Stimulated activated naive B cell treated with anti-CD40 and anti-IgM and Interleukin-4, amounts not matched to agents 10 μg/mL and 1 μg/mL and 100 μg/mL, for 72 hours (primary cell): ENCODE measurements at regions not wholly inside any gene's neighbourhood (a gene's known extent, or its start where the extent isn't known, plus 50 kb on each side); places are given as distances from the start of the nearest gene placed in this dataset.

Source experiments
- ATAC-seq, 2 donors: fragments of 150-1000 bp; cut with Tn5 transposase; replicated peaks; 2 replicates each; pipeline ENCODE4 v1.10.0; 2021; ENCODE audit warnings: moderate library complexity in 1 of 2
- DNase-seq: peaks from one replicate; pipeline ENCODE4 v3.0.0; 2021
- H3K27ac Mint-ChIP-seq: one replicate; pipeline ENCODE4 v1.8.0; 2022; ENCODE audit warnings: mild to moderate bottlenecking, mixed read lengths
- H3K27me3 Mint-ChIP-seq, 2 donors: one replicate each; pipeline ENCODE4 v1.8.0; 2022; ENCODE audit warnings: mixed read lengths in 2 of 2
- H3K36me3 Mint-ChIP-seq, 2 donors: one replicate each; pipeline ENCODE4 v1.8.0; 2022; ENCODE audit warnings: mixed read lengths in 2 of 2, mild to moderate bottlenecking in 1 of 2
- H3K4me1 Mint-ChIP-seq, 2 donors: one replicate each; pipeline ENCODE4 v1.8.0; 2022; ENCODE audit warnings: mixed read lengths in 2 of 2, mild to moderate bottlenecking in 1 of 2
- H3K4me3 Mint-ChIP-seq, 2 donors: one replicate each; pipeline ENCODE4 v1.8.0; 2022; ENCODE audit warnings: mild to moderate bottlenecking in 2 of 2, mixed read lengths in 2 of 2, moderate library complexity in 1 of 2
- H3K9me3 Mint-ChIP-seq, 2 donors: one replicate each; pipeline ENCODE4 v1.8.0; 2022; ENCODE audit warnings: mixed read lengths in 2 of 2, mild to moderate bottlenecking in 1 of 2

DNA sequence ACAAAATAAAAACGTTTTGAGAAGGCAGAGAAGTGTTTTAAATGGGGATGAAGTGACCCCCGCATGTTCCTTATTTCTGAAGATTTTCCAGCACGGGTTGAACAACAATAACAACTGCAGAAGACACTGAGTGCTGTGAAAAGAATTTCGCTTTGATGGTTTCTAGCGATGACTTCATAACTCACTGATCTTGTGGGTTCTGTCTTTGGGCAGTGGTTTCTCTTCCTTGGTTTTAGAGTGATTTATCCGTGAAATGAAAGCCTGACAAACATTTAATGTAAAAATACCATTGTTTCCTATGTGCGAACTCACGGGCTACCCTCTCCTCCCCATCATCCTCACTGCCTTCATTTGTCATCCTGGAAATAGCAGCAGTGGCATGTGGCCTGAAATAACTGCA lies 793.9 kb downstream of the QKI start:
- H3K27ac Mint-ChIP-seq = no peak overlapping the region
- no peaks in the 10 kb centered on the region for H3K27me3 Mint-ChIP-seq
- H3K4me3 Mint-ChIP-seq = no peak overlapping the region
- H3K4me1 Mint-ChIP-seq = no peaks in the 10 kb centered on the region
- peaks cover 5 to 8% of the 10 kb centered on the region in 2 donors for H3K9me3 Mint-ChIP-seq
- ATAC-seq = no peak
- no peaks in the 10 kb centered on the region for H3K36me3 Mint-ChIP-seq
- DNase-seq = no peak

- no peak for DNase-seq
- Mint-ChIP-seq H3K4me3 (no peak overlapping the region), H3K9me3 (peaks cover 5 to 8% of the 10 kb centered on the region in 2 donors), H3K27ac (no peak overlapping the region), H3K27me3 (no peaks in the 10 kb centered on the region), H3K36me3 (no peaks in the 10 kb centered on the region), H3K4me1 (no peaks in the 10 kb centered on the region)
- no peak for ATAC-seq
Observed at GRCh38 chr6:164206807-164207423, 792.4 kb downstream of the QKI start.

DNA sequence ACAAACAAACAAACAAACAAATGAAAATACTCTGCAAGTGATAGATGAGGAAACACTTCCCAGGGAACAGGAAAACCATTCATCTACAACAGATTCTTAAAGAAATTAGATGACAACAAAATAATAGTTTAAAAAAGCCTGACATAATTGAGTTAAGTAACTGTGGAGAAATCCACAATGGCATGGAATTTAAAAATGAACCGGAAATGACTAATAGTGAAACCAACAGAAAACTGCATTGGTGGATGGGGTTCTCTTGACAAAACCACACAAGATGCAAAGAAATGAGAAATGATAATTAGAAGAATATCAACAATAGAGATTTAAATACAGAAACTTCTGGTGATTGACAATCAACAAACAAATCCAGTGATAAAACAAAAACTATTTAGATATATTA lies 785.6 kb downstream of the QKI start:
- Mint-ChIP-seq H3K36me3 (no peaks in the 10 kb centered on the region), H3K9me3 (peaks cover 5 to 6% of the 10 kb centered on the region in 2 donors), H3K27ac (no peak overlapping the region), H3K4me1 (no peaks in the 10 kb centered on the region), H3K4me3 (no peak overlapping the region), H3K27me3 (no peaks in the 10 kb centered on the region)
- no peak for ATAC-seq
- DNase-seq = no peak

DNA sequence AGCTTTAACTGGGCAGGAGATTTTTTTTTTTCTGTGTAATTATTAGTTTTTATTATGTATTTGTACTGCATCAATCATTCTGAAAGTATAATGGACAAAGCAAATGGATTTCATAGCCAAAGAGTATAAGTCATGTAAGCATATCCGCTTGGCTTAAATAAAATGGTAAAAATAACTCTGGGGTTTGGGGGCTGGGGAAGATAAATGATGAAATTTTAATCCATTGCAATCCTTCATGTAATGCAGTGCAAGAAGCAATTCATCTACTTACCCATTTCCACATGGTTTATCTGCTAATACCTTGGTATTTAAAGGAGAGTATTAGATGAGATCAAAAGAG lies 781.4 kb downstream of the QKI start:
- DNase-seq (no peak), ATAC-seq (no peak)
- Mint-ChIP-seq H3K4me3 (no peak overlapping the region), H3K4me1 (no peaks in the 10 kb centered on the region), H3K27ac (no peak overlapping the region), H3K9me3 (peaks cover 0 to 5% of the 10 kb centered on the region in 2 donors), H3K27me3 (no peaks in the 10 kb centered on the region), H3K36me3 (no peaks in the 10 kb centered on the region)

GRCh38 chr6:164195278-164195941 lies 780.9 kb downstream of the QKI start:
- Mint-ChIP-seq H3K27ac (no peak overlapping the region), H3K4me3 (no peak overlapping the region), H3K27me3 (no peaks in the 10 kb centered on the region), H3K36me3 (no peaks in the 10 kb centered on the region), H3K9me3 (peaks cover 0 to 5% of the 10 kb centered on the region in 2 donors), H3K4me1 (no peaks in the 10 kb centered on the region)
- no peak for ATAC-seq
- no peak for DNase-seq

GRCh38 chr6:164188861-164189260 lies 774.3 kb downstream of the QKI start:
- no peak overlapping the region for H3K4me3 Mint-ChIP-seq
- H3K4me1 Mint-ChIP-seq = no peaks in the 10 kb centered on the region
- H3K9me3 Mint-ChIP-seq = no peaks in the 10 kb centered on the region
- ATAC-seq (no peak), DNase-seq (no peak)
- no peaks in the 10 kb centered on the region for H3K36me3 Mint-ChIP-seq
- no peaks in the 10 kb centered on the region for H3K27me3 Mint-ChIP-seq
- no peak overlapping the region for H3K27ac Mint-ChIP-seq

DNA sequence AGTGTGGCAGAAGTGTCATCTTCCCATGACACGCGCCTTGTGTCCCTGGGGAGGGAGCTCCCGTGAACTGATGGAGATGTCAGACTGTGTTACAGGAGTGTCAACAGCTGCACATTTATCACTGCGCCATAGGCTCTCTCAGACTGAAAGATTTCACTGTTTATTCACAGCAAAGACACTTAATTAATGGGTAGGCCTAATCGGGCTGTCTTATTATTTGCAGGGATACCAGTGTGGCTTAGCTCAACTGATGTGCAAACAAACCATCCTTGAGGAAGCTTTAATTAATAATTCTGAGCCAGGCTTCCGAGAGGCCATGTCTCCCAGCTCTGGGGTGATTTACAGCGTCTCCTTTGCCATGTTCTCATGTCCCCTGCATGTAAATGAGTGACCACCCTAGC lies 771.0 kb downstream of the QKI start:
- Mint-ChIP-seq H3K27me3 (no peaks in the 10 kb centered on the region), H3K4me3 (no peak overlapping the region), H3K27ac (no peak overlapping the region), H3K9me3 (no peaks in the 10 kb centered on the region), H3K4me1 (no peaks in the 10 kb centered on the region), H3K36me3 (no peaks in the 10 kb centered on the region)
- ATAC-seq (no peak), DNase-seq (no peak)

DNA sequence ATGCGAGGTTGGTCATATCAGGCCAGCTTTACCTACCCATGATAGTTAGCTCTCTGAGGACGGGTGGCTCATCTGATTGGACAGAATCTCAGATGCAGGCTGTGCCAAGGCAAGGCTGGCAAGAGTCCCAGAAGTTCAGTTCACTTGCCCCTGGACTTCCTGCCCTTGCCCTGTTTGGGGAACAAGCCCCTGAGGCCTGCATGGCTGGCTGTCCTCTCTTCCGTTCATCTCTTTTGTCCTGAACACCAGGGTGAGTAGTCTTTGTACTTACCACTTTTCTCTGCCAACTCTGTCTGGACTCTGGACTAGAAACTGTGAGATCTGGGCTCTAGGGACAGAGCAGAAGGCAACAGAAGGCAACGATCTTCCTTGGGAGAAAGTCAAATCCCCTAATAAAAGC lies 769.9 kb downstream of the QKI start:
- no peaks in the 10 kb centered on the region for H3K36me3 Mint-ChIP-seq
- DNase-seq = no peak
- no peaks in the 10 kb centered on the region for H3K27me3 Mint-ChIP-seq
- no peak overlapping the region for H3K4me3 Mint-ChIP-seq
- no peaks in the 10 kb centered on the region for H3K4me1 Mint-ChIP-seq
- H3K27ac Mint-ChIP-seq = no peak overlapping the region
- H3K9me3 Mint-ChIP-seq = no peaks in the 10 kb centered on the region
- ATAC-seq = no peak

DNA sequence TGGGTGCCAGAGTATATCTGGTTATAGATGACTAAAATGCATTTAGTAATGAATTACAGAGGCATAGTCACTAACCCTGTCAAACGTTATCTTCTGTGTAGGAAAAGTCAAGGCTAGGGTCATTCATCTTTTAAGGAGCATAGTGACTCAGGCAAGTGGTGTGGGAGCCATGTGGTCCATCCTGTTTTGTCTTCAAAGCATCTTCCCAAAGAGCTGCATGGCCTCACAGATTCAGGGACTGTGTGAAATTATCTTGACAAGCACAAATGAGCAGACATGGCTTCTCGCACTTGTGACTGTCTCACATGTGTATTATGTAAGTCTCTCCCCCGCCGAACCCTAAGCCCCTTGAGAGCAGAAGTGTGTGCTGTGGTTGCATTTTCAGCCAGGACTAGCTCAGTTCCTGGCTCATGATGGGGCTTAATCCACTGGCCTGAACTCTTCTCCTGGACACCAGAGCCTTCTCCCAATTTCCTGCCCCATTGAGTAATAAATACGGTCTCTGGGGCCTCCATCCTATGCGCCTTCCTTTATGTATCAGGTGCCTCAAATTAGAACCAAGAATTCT lies 769.1 kb downstream of the QKI start:
- no peak overlapping the region for H3K4me3 Mint-ChIP-seq
- H3K27ac Mint-ChIP-seq = no peak overlapping the region
- H3K36me3 Mint-ChIP-seq = no peaks in the 10 kb centered on the region
- no peaks in the 10 kb centered on the region for H3K9me3 Mint-ChIP-seq
- no peaks in the 10 kb centered on the region for H3K4me1 Mint-ChIP-seq
- DNase-seq = no peak
- no peak for ATAC-seq
- no peaks in the 10 kb centered on the region for H3K27me3 Mint-ChIP-seq

DNA sequence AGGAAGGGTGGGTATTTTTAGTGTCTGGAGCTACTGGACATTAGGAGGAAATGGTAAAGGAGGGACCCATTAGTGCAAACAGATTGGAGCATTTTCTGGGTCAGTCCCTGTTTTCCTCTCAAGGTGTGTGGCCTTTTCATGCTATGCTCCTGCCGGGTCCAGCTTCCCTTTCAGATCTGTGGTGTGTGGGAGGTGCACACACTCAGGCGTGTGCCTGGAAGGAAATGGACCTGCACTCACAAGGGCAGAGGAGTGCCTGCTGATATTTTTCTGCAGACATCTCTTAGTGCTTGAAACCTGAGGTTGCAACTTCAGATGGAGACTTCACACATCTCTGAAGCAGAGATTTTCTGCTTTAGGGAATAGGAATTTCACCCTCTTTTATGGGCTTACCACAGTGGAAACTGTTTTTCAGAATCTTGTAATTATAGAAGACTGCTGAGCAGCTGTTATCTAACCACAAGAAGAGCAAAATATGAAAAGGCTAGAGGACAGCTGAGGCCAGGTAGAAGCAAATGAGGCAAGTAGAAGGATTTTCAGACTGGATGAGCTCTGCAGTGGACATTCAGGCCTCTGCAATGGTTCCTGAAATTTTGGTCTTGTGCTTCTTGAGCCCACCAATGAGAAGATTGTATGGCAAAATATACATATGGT lies 764.3 kb downstream of the QKI start:
- no peaks in the 10 kb centered on the region for H3K27me3 Mint-ChIP-seq
- H3K9me3 Mint-ChIP-seq = peaks cover 0 to 3% of the 10 kb centered on the region in 2 donors
- H3K4me3 Mint-ChIP-seq = no peak overlapping the region
- no peaks in the 10 kb centered on the region for H3K4me1 Mint-ChIP-seq
- H3K27ac Mint-ChIP-seq = no peak overlapping the region
- no peak for DNase-seq
- H3K36me3 Mint-ChIP-seq = no peaks in the 10 kb centered on the region
- ATAC-seq = no peak

DNA sequence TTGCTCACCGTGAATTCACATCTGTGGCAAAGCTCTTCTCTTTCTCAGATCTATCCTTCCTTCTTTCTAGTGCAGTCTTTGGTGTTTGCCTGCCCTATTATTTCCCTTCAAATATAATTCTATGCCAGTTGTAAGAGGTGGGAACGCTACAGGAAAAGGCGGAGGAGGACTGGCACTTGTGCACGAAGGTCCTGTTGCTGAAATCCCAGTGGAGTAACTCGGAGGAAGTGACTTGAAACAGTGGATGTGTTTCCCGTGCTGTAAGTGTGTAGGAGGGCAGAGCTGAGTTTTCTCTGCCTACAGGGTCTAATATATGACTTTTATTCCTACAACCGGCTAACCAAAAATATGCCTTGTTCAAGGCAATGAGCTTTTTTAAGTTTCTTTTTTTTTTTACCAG lies 754.8 kb downstream of the QKI start:
- Mint-ChIP-seq H3K4me3 (no peak overlapping the region), H3K27me3 (no peaks in the 10 kb centered on the region), H3K27ac (no peak overlapping the region), H3K4me1 (no peaks in the 10 kb centered on the region), H3K36me3 (no peaks in the 10 kb centered on the region), H3K9me3 (peaks cover 3 to 4% of the 10 kb centered on the region in 2 donors)
- DNase-seq (no peak), ATAC-seq (no peak)

- H3K27ac Mint-ChIP-seq = no peak overlapping the region
- no peaks in the 10 kb centered on the region for H3K27me3 Mint-ChIP-seq
- DNase-seq (no peak), ATAC-seq (no peak)
- no peaks in the 10 kb centered on the region for H3K36me3 Mint-ChIP-seq
- no peak overlapping the region for H3K4me3 Mint-ChIP-seq
- peaks cover 3 to 4% of the 10 kb centered on the region in 2 donors for H3K9me3 Mint-ChIP-seq
- no peaks in the 10 kb centered on the region for H3K4me1 Mint-ChIP-seq
Observed at GRCh38 chr6:164168595-164168994, 754.1 kb downstream of the QKI start.

- no peak overlapping the region for H3K27ac Mint-ChIP-seq
- H3K4me3 Mint-ChIP-seq = no peak overlapping the region
- H3K36me3 Mint-ChIP-seq = no peaks in the 10 kb centered on the region
- no peak for ATAC-seq
- H3K27me3 Mint-ChIP-seq = no peaks in the 10 kb centered on the region
- H3K9me3 Mint-ChIP-seq = peaks cover under 1% of the 10 kb centered on the region in 2 donors
- no peak for DNase-seq
- H3K4me1 Mint-ChIP-seq = no peaks in the 10 kb centered on the region
Observed at GRCh38 chr6:164167873-164168405, 753.4 kb downstream of the QKI start.

GRCh38 chr6:164166996-164167395 lies 752.5 kb downstream of the QKI start:
- no peak overlapping the region for H3K4me3 Mint-ChIP-seq
- H3K27ac Mint-ChIP-seq = no peak overlapping the region
- ATAC-seq (no peak), DNase-seq (no peak)
- no peaks in the 10 kb centered on the region for H3K4me1 Mint-ChIP-seq
- no peaks in the 10 kb centered on the region for H3K27me3 Mint-ChIP-seq
- no peaks in the 10 kb centered on the region for H3K36me3 Mint-ChIP-seq
- no peaks in the 10 kb centered on the region for H3K9me3 Mint-ChIP-seq

DNA sequence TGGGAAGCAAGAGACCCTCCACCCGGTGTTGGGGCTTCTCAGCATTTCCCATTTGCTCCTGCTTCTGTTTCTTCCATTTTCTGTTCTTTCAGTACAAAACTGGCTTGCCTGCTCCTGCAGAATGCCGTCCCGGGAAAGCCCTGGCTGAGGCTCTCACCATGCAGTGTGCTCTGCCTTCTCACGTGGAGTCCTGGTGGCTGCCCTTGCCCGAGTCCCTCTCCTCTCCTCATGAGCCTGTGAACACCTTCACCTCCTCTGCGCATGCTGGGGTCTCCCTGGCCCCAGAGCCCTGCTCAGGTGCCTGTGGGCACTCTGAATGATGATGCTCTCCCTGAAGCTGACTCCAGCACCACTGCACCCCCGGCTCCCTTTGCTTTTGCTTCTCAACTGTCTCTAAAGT lies 752.0 kb downstream of the QKI start:
- no peak overlapping the region for H3K27ac Mint-ChIP-seq
- no peaks in the 10 kb centered on the region for H3K4me1 Mint-ChIP-seq
- no peak overlapping the region for H3K4me3 Mint-ChIP-seq
- H3K9me3 Mint-ChIP-seq = no peaks in the 10 kb centered on the region
- no peaks in the 10 kb centered on the region for H3K36me3 Mint-ChIP-seq
- H3K27me3 Mint-ChIP-seq = no peaks in the 10 kb centered on the region
- ATAC-seq (no peak), DNase-seq (no peak)
